Loucy (cell line): ENCODE measurements at regions not wholly inside any gene's neighbourhood (a gene's known extent, or its start where the extent isn't known, plus 50 kb on each side); places are given as distances from the start of the nearest gene placed in this dataset.

Experiments used
- H2AFZ ChIP-seq: fragments of 200-600 bp; sonication (generic); 2 replicates; pipeline ENCODE4 v1.6.0; 2016; ENCODE audit warnings: antibody characterized with exemption, mild to moderate bottlenecking, low read length, moderate library complexity
- H3F3A ChIP-seq: fragments of 200-600 bp; 2 replicates; pipeline ENCODE4 v1.6.0; 2016; ENCODE audit warnings: antibody characterized with exemption, low read depth, mild to moderate bottlenecking
- H3K27me3 ChIP-seq: fragments of 200-600 bp; sonication (generic); 2 replicates; pipeline ENCODE4 v1.6.1; 2014; ENCODE audit warnings: low read length, mild to moderate bottlenecking; ENCODE audit not compliant: insufficient read depth, poor library complexity, severe bottlenecking
- H3K36me3 ChIP-seq: fragments of 200-600 bp; sonication (generic); 2 replicates; pipeline ENCODE4 v1.6.1; 2016; ENCODE audit warnings: low read length; ENCODE audit not compliant: insufficient read depth
- H3K4me1 ChIP-seq: fragments of 200-600 bp; sonication (generic); 2 replicates; pipeline ENCODE4 v1.5.1; 2014; ENCODE audit warnings: low read length, mild to moderate bottlenecking; ENCODE audit not compliant: insufficient read depth, poor library complexity, severe bottlenecking
- H3K4me2 ChIP-seq: fragments of 200-600 bp; sonication (generic); 2 replicates; pipeline ENCODE4 v1.6.0; 2014; ENCODE audit warnings: antibody characterized with exemption, low read length, low read depth, mild to moderate bottlenecking; ENCODE audit not compliant: poor library complexity, severe bottlenecking
- H3K4me3 ChIP-seq: fragments of 200-600 bp; sonication (generic); 2 replicates; pipeline ENCODE4 v1.5.1; 2014; ENCODE audit warnings: low read length, mild to moderate bottlenecking, mixed read lengths; ENCODE audit not compliant: poor library complexity, severe bottlenecking
- H3K79me2 ChIP-seq: fragments of 200-600 bp; sonication (generic); 2 replicates; pipeline ENCODE4 v1.6.1; 2014; ENCODE audit warnings: low read length; ENCODE audit not compliant: insufficient read depth
- H3K9ac ChIP-seq: fragments of 200-600 bp; sonication (generic); 2 replicates; pipeline ENCODE4 v1.6.0; 2014; ENCODE audit warnings: mild to moderate bottlenecking, low read depth, low read length, moderate library complexity; ENCODE audit not compliant: poor library complexity, severe bottlenecking
- H3K9me2 ChIP-seq: fragments of 200-600 bp; sonication (generic); replicated peaks from 2 replicates; pipeline ENCODE4 v1.6.1; 2016; ENCODE audit warnings: low read depth, low read length, mixed read lengths
- H3K9me3 ChIP-seq: fragments of 200-600 bp; sonication (generic); 2 replicates; pipeline ENCODE4 v1.6.1; 2014; ENCODE audit warnings: mild to moderate bottlenecking, antibody characterized with exemption, low read length, low read depth; ENCODE audit not compliant: insufficient read depth
- H4K20me1 ChIP-seq: fragments of 200-600 bp; sonication (generic); 2 replicates; pipeline ENCODE4 v1.6.0; 2014; ENCODE audit warnings: antibody characterized with exemption, low read length, mild to moderate bottlenecking; ENCODE audit not compliant: insufficient read depth, poor library complexity, severe bottlenecking
- EZH2phosphoT487 ChIP-seq: fragments of 200-600 bp; IDR thresholded peaks from 2 replicates; pipeline ENCODE4 v1.6.1; 2018; ENCODE audit warnings: antibody characterized with exemption, mild to moderate bottlenecking, moderate library complexity, borderline replicate concordance
- TF ChIP-seq, protein P1 (sequence below): fragments of 200-600 bp; sonication (generic); conservative IDR thresholded peaks from 2 replicates; pipeline ENCODE4 v1.5.1; 2014; ENCODE audit warnings: mild to moderate bottlenecking, antibody characterized with exemption, low read length

DNA sequence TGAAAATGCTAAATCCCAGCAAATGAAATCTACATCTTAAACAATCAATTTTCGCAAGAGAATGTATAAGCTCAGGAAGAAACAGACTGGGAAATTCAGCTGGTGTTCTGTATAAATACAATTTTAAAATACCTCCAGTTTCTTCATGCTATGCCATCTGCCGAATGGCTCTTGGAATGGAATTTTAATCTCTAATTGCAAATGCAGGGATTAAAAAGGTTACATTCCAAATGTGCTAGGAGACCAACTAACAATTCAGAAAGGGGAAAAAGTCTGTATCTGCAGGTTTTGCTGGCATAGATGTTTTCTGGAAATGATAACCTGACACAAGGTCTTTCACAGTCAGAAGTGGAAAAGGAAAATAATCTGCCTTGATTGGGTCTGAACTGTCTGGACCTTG is 379.7 kb downstream of the MAT2B start:
- H3K27me3 ChIP-seq: no peaks in the 10 kb centered on the region

DNA sequence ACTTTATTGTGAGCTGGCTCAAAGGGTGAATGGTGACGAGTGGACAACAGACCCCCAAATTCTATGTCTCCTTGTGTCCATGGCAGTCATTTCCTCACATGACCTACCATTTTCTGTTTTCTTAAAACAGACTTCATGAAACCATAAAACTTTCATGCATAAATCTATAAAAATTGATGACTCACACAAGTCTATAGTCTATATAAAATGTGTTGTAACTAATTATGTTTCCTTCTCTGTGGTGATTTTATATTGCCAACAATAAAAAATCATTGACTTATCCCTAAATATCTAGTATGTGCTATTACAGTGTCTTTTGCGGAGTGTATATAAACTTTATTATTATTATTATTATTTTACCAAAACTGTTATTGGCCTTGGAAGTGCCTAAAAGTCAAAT is 382.4 kb downstream of the MAT2B start:
- Histone ChIP-seq H3K4me1 (no peaks in the 10 kb centered on the region), H3F3A (no peaks in the 10 kb centered on the region), H3K9me2 (no peaks in the 10 kb centered on the region), H3K79me2 (no peaks in the 10 kb centered on the region), H2AFZ (no peak overlapping the region), H3K9me3 (no peaks in the 10 kb centered on the region), H3K9ac (no peak overlapping the region), H3K36me3 (no peaks in the 10 kb centered on the region), H3K4me2 (no peak overlapping the region), H3K27me3 (no peaks in the 10 kb centered on the region), H3K4me3 (no peak overlapping the region), H4K20me1 (no peaks in the 10 kb centered on the region)
- TF ChIP-seq, protein P1, sequence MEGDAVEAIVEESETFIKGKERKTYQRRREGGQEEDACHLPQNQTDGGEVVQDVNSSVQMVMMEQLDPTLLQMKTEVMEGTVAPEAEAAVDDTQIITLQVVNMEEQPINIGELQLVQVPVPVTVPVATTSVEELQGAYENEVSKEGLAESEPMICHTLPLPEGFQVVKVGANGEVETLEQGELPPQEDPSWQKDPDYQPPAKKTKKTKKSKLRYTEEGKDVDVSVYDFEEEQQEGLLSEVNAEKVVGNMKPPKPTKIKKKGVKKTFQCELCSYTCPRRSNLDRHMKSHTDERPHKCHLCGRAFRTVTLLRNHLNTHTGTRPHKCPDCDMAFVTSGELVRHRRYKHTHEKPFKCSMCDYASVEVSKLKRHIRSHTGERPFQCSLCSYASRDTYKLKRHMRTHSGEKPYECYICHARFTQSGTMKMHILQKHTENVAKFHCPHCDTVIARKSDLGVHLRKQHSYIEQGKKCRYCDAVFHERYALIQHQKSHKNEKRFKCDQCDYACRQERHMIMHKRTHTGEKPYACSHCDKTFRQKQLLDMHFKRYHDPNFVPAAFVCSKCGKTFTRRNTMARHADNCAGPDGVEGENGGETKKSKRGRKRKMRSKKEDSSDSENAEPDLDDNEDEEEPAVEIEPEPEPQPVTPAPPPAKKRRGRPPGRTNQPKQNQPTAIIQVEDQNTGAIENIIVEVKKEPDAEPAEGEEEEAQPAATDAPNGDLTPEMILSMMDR: no peak

More for the DNA sequence above, 379.7 kb downstream of the MAT2B start:
- Histone ChIP-seq H4K20me1 (no peaks in the 10 kb centered on the region), H2AFZ (no peak overlapping the region), H3K9me3 (no peaks in the 10 kb centered on the region), H3K4me2 (no peak overlapping the region), H3K9ac (no peak overlapping the region), H3K9me2 (no peaks in the 10 kb centered on the region), H3F3A (no peaks in the 10 kb centered on the region), H3K4me1 (no peaks in the 10 kb centered on the region), H3K36me3 (no peaks in the 10 kb centered on the region), H3K79me2 (no peaks in the 10 kb centered on the region), H3K4me3 (no peak overlapping the region)
- TF ChIP-seq EZH2phosphoT487: no peak
- TF ChIP-seq, protein P1: no peak

DNA sequence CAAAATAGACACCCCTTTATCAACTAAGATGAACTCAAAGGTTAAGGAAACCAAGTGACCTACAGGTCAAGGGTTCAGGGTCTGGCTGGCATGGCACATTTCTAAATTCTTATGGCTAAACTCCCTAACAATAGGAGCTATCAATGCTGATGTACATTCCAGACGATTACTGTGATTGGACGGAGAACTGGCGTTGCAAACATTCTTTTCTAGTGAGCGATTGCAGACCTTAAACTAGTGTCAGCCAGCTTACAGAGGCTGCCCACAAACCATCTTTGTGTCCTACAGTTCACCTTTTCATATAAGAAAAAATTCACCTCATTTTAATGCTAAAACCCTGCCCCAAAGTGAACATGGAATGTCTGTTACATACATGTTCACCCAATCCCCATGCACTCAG is 382.9 kb downstream of the MAT2B start:
- Histone ChIP-seq H3K27me3 (no peaks in the 10 kb centered on the region), H4K20me1 (no peaks in the 10 kb centered on the region), H3K9ac (no peak overlapping the region), H3K4me2 (no peak overlapping the region), H3K4me1 (no peaks in the 10 kb centered on the region), H3K9me2 (no peaks in the 10 kb centered on the region), H3K9me3 (no peaks in the 10 kb centered on the region), H3F3A (no peaks in the 10 kb centered on the region), H2AFZ (no peak overlapping the region), H3K79me2 (no peaks in the 10 kb centered on the region), H3K4me3 (no peak overlapping the region), H3K36me3 (no peaks in the 10 kb centered on the region)
- no peak for TF ChIP-seq EZH2phosphoT487
- TF ChIP-seq, protein P1: no peak
